Globus pallidus (tissue), 1 donor: ENCODE measurements at regions not wholly inside any gene's neighbourhood (a gene's known extent, or its start where the extent isn't known, plus 50 kb on each side); places are given as distances from the start of the nearest gene placed in this dataset.
"Not testable (repeated sequence)": the region's sequence is repeated elsewhere in the genome, so short reads cannot be mapped to it uniquely, and the experiment has no call there.

Source experiments
- DNase-seq: peaks from one replicate; pipeline ENCODE4 v3.0.0-alpha.2; 2015; ENCODE audit warnings: low spot score

DNA sequence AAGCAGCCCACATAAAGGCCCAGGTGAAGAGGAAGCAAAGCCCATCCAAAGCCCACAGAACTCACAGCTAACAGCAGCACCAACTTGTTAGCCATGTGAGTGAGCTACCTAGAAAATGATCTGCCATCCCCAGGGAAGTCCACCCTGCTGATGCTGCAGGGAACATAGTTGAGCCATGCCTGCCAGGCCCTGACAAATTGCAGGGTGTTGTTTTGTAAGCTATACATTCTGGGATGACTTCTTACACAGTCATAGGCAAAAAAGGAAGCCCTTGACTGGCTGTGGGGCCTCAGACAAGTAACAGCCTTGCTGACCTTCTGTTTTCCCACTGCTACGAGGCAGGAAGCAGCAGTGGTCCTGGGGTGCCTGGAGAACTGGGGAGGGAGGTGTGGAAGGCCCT is 262.7 kb downstream of the MATN1 start:
- no peak for DNase-seq

DNA sequence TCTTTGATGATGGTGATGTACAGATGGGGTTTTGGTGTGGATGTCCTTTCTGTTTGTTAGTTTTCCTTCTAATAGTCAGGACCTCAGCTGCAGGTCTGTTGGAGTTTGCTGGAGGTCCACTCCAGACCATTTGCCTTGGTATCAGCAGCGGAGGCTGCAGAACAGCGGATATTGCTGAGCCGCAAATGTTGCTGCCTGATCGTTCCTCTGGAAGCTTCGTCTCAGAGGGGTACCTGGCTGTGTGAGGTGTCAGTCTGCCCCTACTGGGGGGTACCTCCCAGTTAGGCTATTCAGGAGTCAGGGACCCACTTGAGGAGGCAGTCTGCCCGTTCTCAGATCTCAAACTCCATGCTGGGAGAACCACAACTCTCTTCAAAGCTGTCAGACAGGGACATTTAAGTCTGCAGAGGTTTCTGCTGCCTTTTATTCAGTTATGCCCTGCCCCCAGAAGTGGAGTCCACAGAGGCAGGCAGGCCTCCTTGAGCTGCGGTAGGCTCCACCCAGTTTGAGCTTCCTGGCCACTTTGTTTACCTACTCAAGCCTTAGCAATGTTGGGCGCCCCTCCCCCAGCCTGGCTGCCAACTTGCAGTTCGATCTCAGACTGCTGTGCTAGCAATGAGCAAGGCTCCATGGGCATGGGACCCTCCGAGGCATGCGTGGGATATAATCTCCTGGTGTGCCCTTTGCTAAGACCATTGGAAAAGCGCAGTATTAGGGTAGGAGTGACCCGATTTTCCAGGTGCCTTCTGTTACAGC is 264.5 kb downstream of the MATN1 start:
- not testable (repeated sequence) for DNase-seq

DNA sequence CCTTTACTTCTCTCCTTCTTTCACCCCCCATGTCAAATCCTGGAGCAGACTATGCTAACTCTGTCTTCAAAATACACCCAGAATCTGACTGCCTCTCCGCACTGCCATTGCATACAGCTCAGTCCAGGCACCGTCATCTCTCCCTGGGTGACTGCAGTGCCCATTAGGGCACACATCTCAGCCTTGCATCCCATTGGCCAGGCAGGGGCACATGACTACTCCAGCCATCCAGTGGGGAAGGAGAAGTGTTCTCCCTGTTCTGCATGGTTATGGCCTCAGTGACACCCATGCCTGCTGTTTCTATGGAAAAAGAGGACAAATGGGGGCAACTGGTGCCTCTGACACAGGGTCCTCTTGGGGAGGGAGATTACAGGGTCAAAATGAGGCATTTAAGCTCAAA is 270.5 kb downstream of the MATN1 start:
- no peak for DNase-seq

DNA sequence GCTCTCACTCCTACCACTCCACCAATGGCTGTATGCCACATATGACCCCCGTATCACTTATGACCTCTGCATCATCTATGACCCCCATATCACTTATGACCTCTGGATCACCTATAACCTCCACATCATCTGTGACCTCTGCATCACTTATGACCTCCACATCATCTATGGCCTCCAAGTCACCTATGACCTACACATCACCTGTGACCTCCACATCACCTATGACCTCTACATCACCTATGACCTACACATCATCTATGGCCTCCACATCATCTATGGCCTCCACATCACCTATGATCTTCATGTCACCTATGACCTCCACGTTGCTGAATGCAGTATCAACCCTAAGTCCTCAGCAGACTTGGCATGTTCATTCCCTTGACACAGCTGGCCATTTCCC is 271.2 kb downstream of the MATN1 start:
- no peak for DNase-seq

DNA sequence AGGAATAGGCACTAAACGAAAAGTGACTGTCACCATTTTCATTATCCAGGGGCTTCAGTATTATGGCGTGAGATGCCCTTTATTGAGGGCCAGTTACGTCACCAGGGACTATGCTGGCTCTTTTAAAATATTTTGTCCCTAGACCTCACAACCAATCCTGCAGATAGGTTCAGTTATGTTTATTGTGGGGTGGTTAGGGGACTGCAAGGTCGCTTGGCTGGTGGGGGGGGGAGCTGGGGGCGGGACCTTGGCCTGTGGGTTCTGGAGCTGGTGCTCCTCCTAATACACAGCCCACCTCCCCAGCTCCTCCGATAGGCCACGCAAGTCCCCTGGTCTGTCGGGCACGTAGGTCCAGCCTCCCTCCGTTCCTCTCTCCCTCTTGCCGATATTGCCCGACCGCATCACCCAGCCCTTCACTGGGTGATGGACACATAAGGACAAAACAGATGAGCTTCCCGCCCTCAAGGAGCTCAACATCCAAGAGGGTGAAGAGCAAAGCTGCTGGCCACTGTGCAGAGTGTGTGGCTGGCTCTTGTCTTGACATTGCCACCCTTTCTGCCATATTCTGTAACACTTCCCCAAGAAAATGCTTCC is 271.8 kb downstream of the MATN1 start:
- DNase-seq = no peak

DNA sequence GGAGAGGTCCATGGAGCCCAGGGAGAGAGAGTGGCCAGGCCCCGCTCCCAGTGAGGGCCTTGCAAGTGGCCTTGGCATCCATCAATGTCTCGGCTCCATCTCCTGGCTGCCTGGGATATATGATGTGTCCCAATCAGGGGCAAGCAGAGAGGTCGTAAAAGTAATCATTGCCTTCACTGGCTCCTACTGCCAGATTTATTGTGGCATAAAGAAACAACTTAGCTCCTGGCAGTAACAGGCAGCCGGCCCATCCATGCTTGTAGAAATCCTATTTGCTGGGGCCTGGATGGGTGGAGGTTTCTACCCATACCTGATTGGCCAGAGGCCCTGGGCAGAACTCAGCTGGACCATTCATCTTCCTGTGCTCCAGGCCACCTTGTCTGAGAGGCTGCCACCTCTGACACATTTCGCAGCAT is 272.6 kb downstream of the MATN1 start:
- no peak for DNase-seq

DNA sequence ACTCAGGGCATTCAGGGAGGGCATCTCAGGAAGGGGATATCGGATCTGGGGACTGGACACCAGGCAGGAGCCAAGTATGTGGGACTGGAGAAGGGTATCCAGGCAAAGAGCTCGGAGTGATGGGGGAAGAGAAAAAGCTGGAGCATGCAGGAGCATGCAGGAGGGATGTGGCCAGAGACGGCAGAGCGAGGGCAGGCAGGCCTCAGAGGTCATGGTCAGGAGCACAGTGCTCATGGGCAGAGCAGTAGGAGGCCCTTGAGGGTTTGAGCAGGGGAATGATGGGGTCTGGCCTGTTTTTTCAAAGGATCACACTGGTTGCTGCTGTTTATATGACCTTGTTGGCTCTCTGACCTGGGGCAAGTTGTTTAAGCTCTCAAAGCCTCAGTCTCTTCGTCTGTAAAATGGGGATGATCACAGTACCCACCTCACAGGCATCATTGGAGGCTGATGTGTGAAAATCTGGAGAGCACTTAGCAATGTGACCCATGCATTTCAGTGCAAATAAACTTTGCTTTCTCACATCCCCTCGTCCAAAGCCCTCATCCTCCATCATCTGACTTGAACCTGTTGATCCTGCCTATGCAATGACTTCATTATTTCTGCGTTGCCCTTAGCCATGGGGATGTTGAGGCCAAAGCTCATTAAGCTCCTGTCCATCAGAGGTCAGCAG is 273.1 kb downstream of the MATN1 start:
- no peak for DNase-seq

DNA sequence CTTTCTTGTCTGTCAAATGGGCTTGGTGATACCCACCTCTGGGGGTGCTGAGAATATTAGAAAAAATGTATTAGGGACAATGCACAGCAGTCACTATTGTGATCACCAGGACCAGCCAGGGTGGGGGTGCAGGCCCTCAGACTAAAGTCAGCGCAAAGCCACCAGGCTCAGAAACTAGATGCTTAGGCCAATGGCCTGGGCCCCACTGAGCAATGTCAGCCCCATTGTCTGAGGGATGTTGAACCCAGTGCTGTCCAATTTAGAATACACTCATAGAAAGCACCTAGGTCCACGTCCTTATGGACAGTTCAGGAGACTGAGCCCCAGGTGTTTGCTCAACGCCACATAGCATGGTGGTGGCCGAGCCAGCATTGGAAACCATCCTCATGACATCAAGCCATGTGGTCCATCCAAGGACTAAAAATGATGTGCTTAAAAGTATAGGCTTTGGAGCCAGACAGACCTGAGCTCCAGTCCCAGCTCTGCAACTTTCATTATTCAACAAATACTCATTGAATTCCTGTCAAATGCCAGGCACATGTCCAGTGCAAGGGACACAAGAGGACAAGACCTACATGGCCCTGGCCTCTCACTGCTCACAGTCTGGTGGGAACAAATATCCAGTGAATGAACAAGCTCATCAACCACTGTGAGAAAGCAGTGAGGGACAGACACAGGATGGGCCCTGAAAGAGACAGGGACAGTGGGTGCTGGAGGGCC is 273.8 kb downstream of the MATN1 start:
- no peak for DNase-seq

DNA sequence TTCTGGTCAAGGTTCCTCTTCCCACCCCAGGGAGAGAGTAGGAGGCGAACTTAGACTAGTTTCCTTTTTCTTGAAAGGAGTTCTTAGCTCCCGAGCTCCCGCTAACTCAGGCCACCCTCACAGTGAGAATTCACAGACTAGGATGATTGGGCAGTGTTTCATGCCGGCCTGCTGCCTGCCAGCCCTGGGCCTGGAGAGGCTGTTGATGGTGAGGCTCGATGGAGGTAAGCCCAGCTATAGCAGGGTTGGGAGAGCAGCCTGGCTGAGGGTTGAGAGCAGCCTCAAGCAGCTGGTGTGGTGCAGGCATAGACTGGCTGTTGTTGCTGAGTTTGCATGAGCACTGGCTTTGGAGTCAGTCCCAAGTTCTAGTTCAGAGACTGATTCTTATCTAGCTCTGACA is 274.4 kb downstream of the MATN1 start:
- DNase-seq = no peak

DNA sequence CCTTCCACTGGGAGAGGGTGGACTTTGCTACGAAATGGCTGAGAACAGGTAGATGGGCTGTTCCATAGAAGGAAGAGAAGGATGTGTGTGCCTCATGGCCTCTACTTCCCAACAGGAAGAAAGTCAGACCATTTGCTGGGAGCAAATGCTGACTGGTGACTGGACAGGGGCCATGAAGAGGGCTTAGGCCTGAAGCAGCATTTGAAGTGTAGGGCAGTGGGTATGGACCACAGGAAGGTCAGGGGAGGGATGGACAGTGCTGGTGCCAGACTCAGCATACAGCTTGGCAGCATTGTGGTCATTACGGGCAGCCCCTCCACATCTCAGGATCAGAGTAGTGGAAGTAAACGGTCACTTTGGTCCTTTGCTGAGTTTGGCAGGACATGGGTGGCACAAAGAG is 275.7 kb downstream of the MATN1 start:
- DNase-seq = no peak

DNA sequence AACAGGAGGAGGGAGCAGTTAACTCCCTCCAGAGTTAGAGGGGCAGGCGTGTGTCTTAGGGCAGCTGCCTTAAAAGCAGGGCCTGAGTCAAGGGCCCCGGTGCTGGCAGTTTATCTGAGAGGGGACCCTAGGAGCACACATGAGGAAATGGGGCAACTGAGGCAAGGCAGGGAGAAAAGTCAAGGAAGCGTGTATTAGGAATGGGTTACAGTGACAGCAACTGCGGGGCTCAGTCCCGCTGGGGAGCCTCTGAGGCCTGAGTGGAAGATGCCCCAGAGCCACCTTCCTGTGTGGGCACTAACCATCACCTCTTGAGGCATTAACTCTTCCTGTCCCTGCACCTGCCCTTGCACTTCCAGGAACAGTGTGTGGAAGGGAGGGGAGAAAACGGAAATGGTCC is 276.3 kb downstream of the MATN1 start:
- no peak for DNase-seq

DNA sequence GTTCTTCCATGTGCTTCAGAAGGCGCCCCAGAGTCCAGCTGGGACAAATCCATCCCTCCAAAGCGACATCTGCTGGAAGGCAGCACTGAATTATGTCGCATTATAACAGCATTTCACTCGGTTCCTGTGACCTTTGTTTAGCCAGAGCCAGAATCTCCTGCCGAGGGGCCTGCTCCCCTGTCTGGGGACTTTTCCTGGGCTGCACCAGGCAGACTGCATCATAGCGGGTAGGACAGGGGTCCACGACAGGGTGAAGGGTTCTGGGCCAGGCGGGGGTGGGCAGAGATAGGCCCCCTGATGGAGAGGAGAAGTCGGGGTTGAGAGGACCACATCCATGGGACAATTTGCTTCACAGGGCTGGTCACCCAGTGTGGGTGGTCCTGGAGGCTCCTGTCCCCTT is 276.9 kb downstream of the MATN1 start:
- DNase-seq = no peak

DNA sequence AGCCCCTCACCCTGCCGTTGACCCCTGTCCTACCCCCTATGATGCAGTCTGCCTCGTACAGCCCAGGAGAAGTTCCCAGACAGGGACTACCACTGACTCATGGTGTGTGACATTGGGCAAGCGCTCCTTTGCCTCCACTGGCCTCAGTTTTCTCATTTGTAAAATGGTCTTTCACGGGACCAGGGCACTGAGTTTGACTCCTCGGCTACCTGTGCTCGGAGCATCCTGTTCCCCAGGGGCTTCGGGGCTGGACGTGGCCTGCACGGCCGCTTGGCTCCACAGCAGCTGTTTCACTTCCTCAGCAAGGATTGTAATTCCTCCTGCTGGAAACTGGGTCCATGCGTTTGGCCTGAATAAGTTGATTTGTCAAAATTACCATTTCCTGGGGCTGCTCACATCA is 277.3 kb downstream of the MATN1 start:
- DNase-seq = no peak

DNA sequence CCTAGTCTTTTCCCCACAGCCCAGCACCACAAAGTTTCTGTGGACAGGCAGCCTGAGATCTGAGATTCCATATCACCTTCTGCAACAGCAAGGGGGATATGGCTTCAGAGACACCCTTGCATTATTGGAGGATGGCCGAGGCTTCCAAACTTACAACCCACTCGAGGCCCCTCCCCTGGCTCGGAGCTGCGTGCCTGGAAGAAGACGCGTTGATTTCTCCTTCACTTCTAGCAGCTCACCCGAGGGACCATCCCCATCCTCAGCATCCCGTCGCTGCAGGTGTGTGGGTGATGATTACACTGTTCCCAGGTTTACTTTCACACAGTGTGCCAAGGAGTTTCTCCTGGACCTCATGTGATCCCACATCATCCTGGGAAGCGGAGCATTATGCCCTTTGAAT is 277.9 kb downstream of the MATN1 start:
- no peak for DNase-seq

DNA sequence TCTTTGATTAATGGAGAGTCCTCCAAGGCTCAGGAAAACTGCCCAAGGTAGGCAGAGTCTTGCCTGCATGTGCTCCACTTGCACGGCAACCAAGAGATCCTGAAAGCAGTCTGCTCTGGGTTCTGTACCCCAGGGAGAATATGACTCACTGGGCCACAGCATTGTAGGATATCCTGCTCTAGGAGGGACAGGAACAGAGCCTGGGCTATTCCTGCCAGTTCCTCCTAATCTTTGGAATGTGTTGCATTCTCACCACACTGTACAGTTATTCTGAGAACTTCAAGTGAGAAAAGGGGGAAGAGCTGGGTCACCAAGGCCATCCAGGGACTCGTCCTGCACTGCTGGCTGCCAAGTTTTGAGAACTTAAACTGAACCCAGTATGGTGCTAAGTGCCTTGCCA is 278.5 kb downstream of the MATN1 start:
- DNase-seq = no peak

DNA sequence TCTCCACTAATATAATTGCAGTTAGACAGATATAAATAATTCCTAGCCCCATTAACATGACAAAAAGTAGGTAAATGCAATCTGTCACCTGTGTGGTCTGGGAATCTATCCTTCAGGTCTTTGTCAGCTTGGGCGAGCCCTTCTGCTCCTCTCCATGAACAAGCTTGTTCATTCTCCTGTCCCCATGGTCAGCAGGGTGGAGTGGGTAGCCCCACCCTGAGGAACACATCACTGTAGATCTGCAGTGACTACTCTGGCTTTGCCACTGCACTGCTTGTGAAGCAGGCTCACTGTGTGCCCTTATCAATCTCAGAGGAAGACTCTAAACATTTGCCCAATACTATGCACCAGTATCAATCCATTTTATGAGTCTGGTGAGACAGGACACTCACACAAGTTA is 279.0 kb downstream of the MATN1 start:
- no peak for DNase-seq

DNA sequence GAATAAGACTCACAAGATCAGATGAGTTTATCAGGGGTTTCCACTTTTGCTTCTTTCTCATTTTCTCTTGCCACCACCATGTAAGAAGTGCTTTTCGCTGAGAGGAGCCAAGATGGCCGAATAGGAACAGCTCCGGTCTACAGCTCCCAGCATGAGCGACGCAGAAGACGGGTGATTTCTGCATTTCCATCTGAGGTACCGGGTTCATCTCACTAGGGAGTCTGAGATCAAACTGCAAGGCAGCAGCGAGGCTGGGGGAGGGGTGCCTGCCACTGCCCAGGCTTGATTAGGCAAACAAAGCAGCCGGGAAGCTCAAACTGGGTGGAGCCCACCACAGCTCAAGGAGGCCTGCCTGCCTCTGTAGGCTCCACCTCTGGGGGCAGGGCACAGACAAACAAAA is 285.1 kb downstream of the MATN1 start:
- not testable (repeated sequence) for DNase-seq

DNA sequence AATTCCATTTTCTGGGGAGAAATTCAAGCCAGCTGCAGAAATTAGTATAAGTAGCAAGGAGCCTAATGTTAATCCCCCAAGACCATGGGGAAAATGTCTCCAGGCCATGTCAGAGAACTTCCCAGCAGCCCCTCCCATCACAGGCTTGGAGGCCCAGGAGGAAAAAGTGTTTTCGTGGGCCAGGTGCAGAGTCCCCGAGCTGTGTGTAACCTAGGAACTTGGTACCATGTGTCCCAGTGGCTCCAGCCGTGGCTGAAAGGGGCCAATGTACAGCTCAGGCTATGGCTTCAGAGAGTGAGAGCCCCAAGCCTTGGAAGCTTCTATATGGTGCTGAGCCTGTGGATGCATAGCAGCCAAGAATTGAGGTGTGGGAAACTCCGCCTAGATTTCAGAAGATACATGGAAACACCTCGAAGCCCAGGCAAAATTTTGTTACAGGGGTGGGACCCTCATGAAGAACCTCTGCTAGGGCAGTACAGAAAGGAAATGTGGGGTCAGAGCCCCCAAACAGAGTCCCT is 286.3 kb downstream of the MATN1 start:
- DNase-seq = no peak

DNA sequence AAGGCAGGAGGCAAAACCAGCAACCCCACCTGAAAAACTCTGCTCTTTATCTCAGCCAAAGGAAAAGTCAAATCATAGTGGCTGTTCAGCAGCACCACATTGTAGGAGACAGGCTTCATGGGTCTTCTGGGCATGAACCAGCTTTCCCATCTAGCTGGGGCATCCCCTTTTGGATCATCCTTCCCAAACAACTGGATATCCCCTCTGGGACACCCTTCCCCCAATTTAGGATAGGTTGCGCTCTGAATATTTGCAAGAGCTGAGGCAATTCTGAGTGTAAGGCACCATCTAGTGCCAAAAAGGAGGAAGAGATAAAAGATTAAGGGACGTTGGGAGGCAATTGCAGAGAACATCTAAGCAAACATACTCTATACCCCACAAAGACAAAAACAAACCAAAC is 295.8 kb downstream of the MATN1 start:
- DNase-seq = no peak

DNA sequence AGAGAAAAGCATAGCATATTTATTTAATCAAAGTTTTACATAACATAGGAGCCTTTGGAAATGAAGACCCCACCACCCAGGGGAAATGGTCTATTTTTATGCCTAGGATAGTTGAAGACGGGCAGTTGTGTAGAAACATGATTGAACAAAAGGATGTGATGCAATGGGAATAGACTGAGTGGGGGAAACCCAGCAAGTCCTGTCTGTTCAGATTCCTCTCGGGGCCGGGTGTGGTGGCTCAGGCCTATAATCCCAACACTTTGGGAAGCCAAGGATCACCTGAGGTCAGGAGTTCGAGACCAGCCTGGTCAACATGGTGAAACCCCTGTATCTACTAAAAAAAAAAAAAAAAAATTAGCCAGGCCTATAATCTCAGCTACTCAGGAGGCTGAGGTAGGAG is 298.3 kb downstream of the MATN1 start:
- no peak for DNase-seq

DNA sequence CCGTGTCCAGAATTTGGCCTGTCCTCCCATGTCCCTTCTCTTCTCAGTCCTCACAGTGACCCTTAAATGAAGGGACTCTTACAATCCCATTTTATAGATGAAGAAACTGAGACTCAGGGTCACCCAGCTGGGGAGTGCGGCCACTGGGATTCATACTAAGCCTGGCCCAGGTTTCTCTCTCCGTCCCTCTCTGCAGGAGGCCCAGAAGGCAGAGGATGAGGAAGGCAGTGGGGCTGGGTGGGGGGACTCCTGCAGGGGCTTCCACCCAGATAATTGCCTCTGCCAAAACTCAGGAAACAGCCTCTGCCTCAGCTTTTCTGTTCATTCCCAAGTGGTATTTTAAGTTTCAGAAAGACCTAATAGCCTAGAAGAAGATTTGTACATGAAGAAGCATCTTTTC is 299.8 kb downstream of the MATN1 start:
- no peak for DNase-seq

DNA sequence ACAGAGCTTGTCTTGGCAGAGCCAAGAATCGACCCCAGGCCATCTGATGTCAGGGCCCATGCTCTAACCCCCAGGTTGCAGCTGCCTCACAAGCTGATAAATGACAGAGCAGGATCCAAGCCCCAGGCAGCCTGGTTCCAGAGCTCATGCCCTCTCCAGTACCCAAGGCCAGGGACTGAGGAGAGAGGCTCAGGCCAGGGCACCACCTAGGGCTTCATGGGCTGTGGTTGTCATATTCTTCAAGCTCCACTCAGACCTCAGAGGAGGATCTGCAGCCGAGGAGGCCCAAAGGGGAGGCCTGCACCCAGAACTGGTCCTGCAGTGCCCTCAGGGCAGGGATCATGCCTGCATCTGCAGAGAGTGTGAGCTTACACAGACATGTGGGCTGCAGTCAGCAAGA is 301.1 kb downstream of the MATN1 start:
- DNase-seq = no peak
